OCI-LY7 (cell line): ENCODE measurements at regions not wholly inside any gene's neighbourhood (a gene's known extent, or its start where the extent isn't known, plus 50 kb on each side); places are given as distances from the start of the nearest gene placed in this dataset.

ENCODE experiments used
- BruUV-seq: library from RNA; stranded (reverse); fragments of 400-500 nt; replicated peaks from 2 replicates; lab custom pipeline; 2021; lab: Mats Ljungman, UMichigan
- CTCF ChIA-PET: fragments of 300-600 bp; sonication (Branson Sonifier 250); formaldehyde crosslinking; loops from one replicate; lab custom pipeline; 2022; ENCODE audit warnings: antibody characterized with exemption; ENCODE audit not compliant: unreplicated experiment; lab: Charles Lee
- POLR2A ChIA-PET: fragments of 300-600 bp; sonication (Branson Sonifier 250); formaldehyde crosslinking; loops from one replicate; lab custom pipeline; 2022; ENCODE audit warnings: antibody characterized with exemption; lab: Charles Lee
- DNase-seq: peaks from one replicate; pipeline ENCODE4 v3.0.0-alpha.2; 2015; ENCODE audit warnings: low spot score
- H2AFZ ChIP-seq: fragments of 200-600 bp; sonication (generic), shearing (Covaris generic); 2 replicates; pipeline ENCODE4 v1.6.1; 2014; ENCODE audit warnings: mild to moderate bottlenecking, antibody characterized with exemption, low read length, moderate library complexity
- H3K27ac ChIP-seq: fragments of 200-600 bp; sonication (generic); 2 replicates; pipeline ENCODE4 v1.5.1; 2014; ENCODE audit warnings: mixed run types, low read depth, mild to moderate bottlenecking, moderate library complexity, low read length, inconsistent platforms; ENCODE audit not compliant: poor library complexity, severe bottlenecking
- H3K36me3 ChIP-seq: fragments of 200-600 bp; sonication (generic); 2 replicates; pipeline ENCODE4 v1.6.1; 2014; ENCODE audit warnings: mild to moderate bottlenecking, antibody characterized with exemption, low read length, moderate library complexity, mixed read lengths; ENCODE audit not compliant: insufficient read depth
- H3K4me1 ChIP-seq: fragments of 200-600 bp; sonication (generic); 2 replicates; pipeline ENCODE4 v1.5.1; 2014; ENCODE audit warnings: mild to moderate bottlenecking, low read length; ENCODE audit not compliant: insufficient read depth, poor library complexity, severe bottlenecking
- H3K4me2 ChIP-seq: fragments of 200-600 bp; sonication (generic); 2 replicates; pipeline ENCODE4 v1.6.1; 2014; ENCODE audit warnings: mild to moderate bottlenecking, low read length
- H3K4me3 ChIP-seq: fragments of 200-600 bp; sonication (generic); 2 replicates; pipeline ENCODE4 v1.5.1; 2014; ENCODE audit warnings: mild to moderate bottlenecking, low read depth, low read length; ENCODE audit not compliant: poor library complexity, severe bottlenecking
- H3K79me2 ChIP-seq: fragments of 200-600 bp; sonication (generic); 2 replicates; pipeline ENCODE4 v1.6.1; 2016; ENCODE audit warnings: low read depth, mild to moderate bottlenecking, low read length, moderate library complexity, mixed read lengths; ENCODE audit not compliant: insufficient read depth
- H3K9me2 ChIP-seq: fragments of 200-600 bp; sonication (generic); 2 replicates; pipeline ENCODE4 v1.6.1; 2016; ENCODE audit warnings: mild to moderate bottlenecking, low read length, mixed read lengths; ENCODE audit not compliant: insufficient read depth
- H3K9me3 ChIP-seq: fragments of 200-600 bp; sonication (generic); 2 replicates; pipeline ENCODE4 v1.6.1; 2014; ENCODE audit warnings: mild to moderate bottlenecking, mixed run types, low read length, mixed read lengths
- H4K20me1 ChIP-seq: fragments of 200-600 bp; sonication (generic); 2 replicates; pipeline ENCODE4 v1.6.1; 2014; ENCODE audit warnings: mild to moderate bottlenecking, antibody characterized with exemption, low read length, moderate library complexity, mixed read lengths; ENCODE audit not compliant: insufficient read depth
- EZH2phosphoT487 ChIP-seq: fragments of 200-600 bp; sonication (generic); IDR thresholded peaks from 2 replicates; pipeline ENCODE4 v1.6.1; 2018; ENCODE audit warnings: low read depth, borderline replicate concordance, mild to moderate bottlenecking, mixed run types, antibody characterized with exemption, low read length, moderate library complexity, mixed read lengths
- intact Hi-C: fragments of 100-400 bp; cut with micrococcal nuclease; formaldehyde crosslinking; loops from one replicate; pipeline ENCODE4 v1.10.0; 2022; ENCODE audit not compliant: unreplicated experiment
- TF ChIP-seq, protein P1 (sequence below): fragments of 200-600 bp; sonication (generic); conservative IDR thresholded peaks from 2 replicates; pipeline ENCODE4 v1.5.1; 2014; ENCODE audit warnings: mild to moderate bottlenecking, antibody characterized with exemption, low read length, moderate library complexity, mixed read lengths

DNA sequence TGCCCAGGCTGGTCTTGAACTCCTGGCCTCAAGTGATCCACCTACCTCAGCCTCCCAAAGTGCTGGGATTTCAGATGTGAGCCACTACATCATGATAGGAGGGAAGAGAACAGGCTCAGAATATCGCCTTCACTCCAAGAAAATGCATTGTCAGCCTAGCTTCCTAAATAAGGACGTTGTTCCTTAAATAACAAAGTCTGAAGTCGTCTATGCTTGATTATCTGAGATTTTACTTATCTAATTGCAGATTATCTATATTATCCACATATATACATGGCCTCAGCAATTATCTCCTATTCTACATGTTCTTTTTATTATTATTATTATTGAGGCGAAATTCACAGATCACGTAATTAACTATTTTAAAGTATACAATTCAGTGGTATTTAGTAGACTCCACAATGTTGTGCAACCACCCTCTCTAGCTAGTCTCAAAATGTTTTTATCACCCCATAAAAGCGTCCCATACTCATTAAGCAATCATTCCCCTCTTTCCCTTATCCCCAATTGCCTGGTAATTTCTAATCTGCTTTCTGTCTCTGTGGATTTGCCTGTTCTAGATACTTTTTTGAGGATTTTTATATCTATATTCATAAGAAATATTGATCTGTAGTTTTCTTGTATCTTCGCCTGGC lies 95.1 kb upstream of the RFX8 start:
- H3K79me2 ChIP-seq = no peaks in the 10 kb centered on the region
- TF ChIP-seq, protein P1, sequence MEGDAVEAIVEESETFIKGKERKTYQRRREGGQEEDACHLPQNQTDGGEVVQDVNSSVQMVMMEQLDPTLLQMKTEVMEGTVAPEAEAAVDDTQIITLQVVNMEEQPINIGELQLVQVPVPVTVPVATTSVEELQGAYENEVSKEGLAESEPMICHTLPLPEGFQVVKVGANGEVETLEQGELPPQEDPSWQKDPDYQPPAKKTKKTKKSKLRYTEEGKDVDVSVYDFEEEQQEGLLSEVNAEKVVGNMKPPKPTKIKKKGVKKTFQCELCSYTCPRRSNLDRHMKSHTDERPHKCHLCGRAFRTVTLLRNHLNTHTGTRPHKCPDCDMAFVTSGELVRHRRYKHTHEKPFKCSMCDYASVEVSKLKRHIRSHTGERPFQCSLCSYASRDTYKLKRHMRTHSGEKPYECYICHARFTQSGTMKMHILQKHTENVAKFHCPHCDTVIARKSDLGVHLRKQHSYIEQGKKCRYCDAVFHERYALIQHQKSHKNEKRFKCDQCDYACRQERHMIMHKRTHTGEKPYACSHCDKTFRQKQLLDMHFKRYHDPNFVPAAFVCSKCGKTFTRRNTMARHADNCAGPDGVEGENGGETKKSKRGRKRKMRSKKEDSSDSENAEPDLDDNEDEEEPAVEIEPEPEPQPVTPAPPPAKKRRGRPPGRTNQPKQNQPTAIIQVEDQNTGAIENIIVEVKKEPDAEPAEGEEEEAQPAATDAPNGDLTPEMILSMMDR = no peak
- TF ChIP-seq EZH2phosphoT487 = no peak
- CTCF ChIA-PET = no interaction called here
- no peak overlapping the region for H2AFZ ChIP-seq
- intact Hi-C loops = no loop called here
- no peak overlapping the region for H3K4me2 ChIP-seq
- H3K4me1 ChIP-seq = no peaks in the 10 kb centered on the region
- POLR2A ChIA-PET = interaction anchor here (0.7 to 1.3 kb wide), 2 partner anchors 70 to 197 kb away, joined by 3 read pairs; no protein-coding TSS in a partner anchor
- no TSS peak for BruUV-seq
- H3K27ac ChIP-seq = no peak overlapping the region
- H3K9me3 ChIP-seq = no peaks in the 10 kb centered on the region
- no peaks in the 10 kb centered on the region for H3K9me2 ChIP-seq
- H3K4me3 ChIP-seq = no peak overlapping the region
- DNase-seq = no peak
- no peaks in the 10 kb centered on the region for H3K36me3 ChIP-seq
- H4K20me1 ChIP-seq = no peaks in the 10 kb centered on the region

- POLR2A ChIA-PET = interaction anchor here (1.3 kb wide), 1 partner anchor 71 kb away, joined by 3 read pairs; no protein-coding TSS in a partner anchor
- no TSS peak for BruUV-seq
Measured at GRCh38 chr2:101568969-101569368, 94.1 kb upstream of the RFX8 start.

More at GRCh38 chr2:101568969-101569368, 94.1 kb upstream of the RFX8 start:
- TF ChIP-seq EZH2phosphoT487 = no peak
- TF ChIP-seq, protein P1 = no peak
- no peaks in the 10 kb centered on the region for H4K20me1 ChIP-seq
- no peaks in the 10 kb centered on the region for H3K9me2 ChIP-seq
- no peaks in the 10 kb centered on the region for H3K79me2 ChIP-seq
- no peaks in the 10 kb centered on the region for H3K4me1 ChIP-seq
- H3K27ac ChIP-seq = no peak overlapping the region
- H2AFZ ChIP-seq = no peak overlapping the region
- no peak for DNase-seq
- no peak overlapping the region for H3K4me3 ChIP-seq
- H3K36me3 ChIP-seq = no peaks in the 10 kb centered on the region
- intact Hi-C loops = no loop called here
- CTCF ChIA-PET = no interaction called here
- no peaks in the 10 kb centered on the region for H3K9me3 ChIP-seq
- no peak overlapping the region for H3K4me2 ChIP-seq
